Anterior cingulate cortex (tissue), 58 donors: ENCODE measurements at regions not wholly inside any gene's neighbourhood (a gene's known extent, or its start where the extent isn't known, plus 50 kb on each side); places are given as distances from the start of the nearest gene placed in this dataset.
"Not testable (repeated sequence)": the region's sequence is repeated elsewhere in the genome, so short reads cannot be mapped to it uniquely, and the experiment has no call there.

Source experiments
- DNase-seq, 58 donors: peaks; one replicate each; lab custom pipeline; 2025; lab: John Stamatoyannopoulos, UW

- DNase-seq = peak in 3 of 58 donors; percentile 5 to 12 (median 11)
Measured at GRCh38 chr3:4897765-4898453, 81.3 kb upstream of the BHLHE40 start.

GRCh38 chr3:4898454-4899313 is 80.6 kb upstream of the BHLHE40 start:
- no peak for DNase-seq

GRCh38 chr3:4899710-4900109 is 79.5 kb upstream of the BHLHE40 start:
- DNase-seq = peak in 3 of 58 donors; percentile 2 to 14 (median 12)

GRCh38 chr3:4900298-4900697 is 78.9 kb upstream of the BHLHE40 start:
- no peak for DNase-seq

GRCh38 chr3:4904811-4905695 is 74.2 kb upstream of the BHLHE40 start:
- no peak for DNase-seq

- peak in 1 of 58 donors; percentile 4 for DNase-seq
Measured at GRCh38 chr3:4906107-4906621, 73.1 kb upstream of the BHLHE40 start.

- no peak for DNase-seq
Measured at GRCh38 chr3:4907050-4907449, 72.2 kb upstream of the BHLHE40 start.

GRCh38 chr3:4907643-4908432 is 71.4 kb upstream of the BHLHE40 start:
- DNase-seq = no peak

GRCh38 chr3:4908433-4909156 is 70.6 kb upstream of the BHLHE40 start:
- no peak for DNase-seq

DNA sequence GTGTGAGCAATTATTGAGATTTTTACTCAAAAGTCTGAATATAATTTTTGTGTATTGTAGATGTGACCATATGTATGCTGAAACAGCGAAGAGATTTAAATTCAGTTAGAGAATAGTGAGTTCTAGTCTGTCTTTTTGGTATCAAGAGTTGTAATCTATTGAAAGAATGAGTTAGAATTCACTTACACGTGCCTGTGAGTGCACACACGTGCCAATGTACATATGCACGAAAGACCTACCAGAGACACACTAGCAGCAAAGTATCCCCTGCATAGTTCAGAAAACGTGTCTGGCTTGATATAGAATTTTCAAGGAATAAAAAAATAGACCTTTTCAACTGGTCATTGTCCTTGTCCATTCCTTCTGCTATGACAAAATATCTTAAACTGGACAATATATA is 64.8 kb upstream of the BHLHE40 start:
- no peak for DNase-seq

DNA sequence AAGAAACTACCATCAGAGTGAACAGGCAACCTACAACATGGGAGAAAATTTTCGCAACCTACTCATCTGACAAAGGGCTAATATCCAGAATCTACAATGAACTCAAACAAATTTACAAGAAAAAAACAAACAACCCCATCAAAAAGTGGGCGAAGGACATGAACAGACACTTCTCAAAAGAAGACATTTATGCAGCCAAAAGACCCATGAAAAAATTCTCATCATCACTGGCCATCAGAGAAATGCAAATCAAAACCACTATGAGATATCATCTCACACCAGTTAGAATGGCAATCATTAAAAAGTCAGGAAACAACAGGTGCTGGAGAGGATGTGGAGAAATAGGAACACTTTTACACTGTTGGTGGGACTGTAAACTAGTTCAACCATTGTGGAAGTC is 57.6 kb upstream of the BHLHE40 start:
- not testable (repeated sequence) for DNase-seq

- no peak for DNase-seq
Measured at GRCh38 chr3:4926892-4927291, 52.3 kb upstream of the BHLHE40 start.

DNA sequence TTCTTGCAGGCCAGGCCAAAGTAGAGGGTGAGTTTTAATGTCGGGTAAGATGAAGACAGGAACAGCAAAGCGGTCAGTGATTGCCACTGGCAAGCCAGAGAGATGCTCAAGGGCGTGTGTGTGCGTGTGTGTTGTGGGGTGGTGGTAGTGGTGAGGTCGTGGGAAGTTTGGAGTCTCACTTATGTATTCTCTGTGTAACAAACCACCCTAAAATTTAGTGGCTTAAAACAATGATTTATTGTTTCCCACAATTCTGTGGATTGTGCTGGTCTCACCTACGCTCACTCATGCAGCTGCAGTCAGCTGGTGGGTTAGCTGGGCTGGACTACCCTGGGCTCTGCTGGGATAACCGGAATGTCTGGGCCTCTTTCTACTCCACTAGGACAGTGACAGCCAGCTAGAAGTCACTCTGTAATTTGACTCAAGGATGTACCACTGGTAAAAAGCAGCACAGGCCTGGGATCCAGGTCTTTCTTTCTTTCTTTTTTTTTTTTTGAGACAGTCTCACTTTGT is 50.9 kb upstream of the BHLHE40 start:
- DNase-seq = no peak
